ENCODE measurements at regions not wholly inside any gene's neighbourhood (a gene's known extent, or its start where the extent isn't known, plus 50 kb on each side); places are given as distances from the start of the nearest gene placed in this dataset.

- no peak for TF ChIP-seq CTCF (IDR thresholded peaks at IDR 0.05)
- no peak for TF ChIP-seq POLR2A (IDR thresholded peaks at IDR 0.05)
- TF ChIP-seq POLR2AphosphoS5 (IDR thresholded peaks at IDR 0.05), result no peak
These were observed 878.5 kb upstream of the ANO3 start for GRCh38 chr11:25453471-25453870.

Data from upper lobe of left lung (tissue), 4 donors.